ENCODE measurements at regions not wholly inside any gene's neighbourhood (a gene's known extent, or its start where the extent isn't known, plus 50 kb on each side); places are given as distances from the start of the nearest gene placed in this dataset.

DNA sequence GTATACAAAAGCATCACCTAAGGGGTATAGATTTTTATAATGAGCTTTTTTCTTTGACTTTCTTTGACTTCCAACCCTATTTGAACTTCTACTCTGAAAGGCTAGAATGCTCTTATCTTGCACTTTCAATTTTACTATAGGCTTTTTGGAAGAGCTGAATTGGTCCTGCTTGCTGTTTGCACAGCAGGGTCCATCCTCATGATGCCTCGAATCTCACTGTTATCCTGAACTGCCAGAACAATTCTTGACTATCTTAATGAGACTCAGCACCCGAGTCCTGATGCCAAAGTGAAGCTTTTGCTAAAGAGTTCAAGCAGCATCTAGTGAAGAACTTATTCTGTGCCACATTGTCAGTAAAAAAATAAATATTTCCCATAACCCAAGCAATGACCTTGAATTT is 488.3 kb upstream of the ANO5 start:
- no peak overlapping the region for H3K27ac ChIP-seq
- no peak for DNase-seq (ENCODE audit: low spot score)
- TF ChIP-seq, protein P1, sequence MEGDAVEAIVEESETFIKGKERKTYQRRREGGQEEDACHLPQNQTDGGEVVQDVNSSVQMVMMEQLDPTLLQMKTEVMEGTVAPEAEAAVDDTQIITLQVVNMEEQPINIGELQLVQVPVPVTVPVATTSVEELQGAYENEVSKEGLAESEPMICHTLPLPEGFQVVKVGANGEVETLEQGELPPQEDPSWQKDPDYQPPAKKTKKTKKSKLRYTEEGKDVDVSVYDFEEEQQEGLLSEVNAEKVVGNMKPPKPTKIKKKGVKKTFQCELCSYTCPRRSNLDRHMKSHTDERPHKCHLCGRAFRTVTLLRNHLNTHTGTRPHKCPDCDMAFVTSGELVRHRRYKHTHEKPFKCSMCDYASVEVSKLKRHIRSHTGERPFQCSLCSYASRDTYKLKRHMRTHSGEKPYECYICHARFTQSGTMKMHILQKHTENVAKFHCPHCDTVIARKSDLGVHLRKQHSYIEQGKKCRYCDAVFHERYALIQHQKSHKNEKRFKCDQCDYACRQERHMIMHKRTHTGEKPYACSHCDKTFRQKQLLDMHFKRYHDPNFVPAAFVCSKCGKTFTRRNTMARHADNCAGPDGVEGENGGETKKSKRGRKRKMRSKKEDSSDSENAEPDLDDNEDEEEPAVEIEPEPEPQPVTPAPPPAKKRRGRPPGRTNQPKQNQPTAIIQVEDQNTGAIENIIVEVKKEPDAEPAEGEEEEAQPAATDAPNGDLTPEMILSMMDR (conservative IDR thresholded peaks at IDR 0.05; ENCODE audit: low read depth): no peak
- POLR2A ChIA-PET (ENCODE audit: low non-redundant PET): no interaction called here
- CTCF ChIA-PET: no interaction called here

DNA sequence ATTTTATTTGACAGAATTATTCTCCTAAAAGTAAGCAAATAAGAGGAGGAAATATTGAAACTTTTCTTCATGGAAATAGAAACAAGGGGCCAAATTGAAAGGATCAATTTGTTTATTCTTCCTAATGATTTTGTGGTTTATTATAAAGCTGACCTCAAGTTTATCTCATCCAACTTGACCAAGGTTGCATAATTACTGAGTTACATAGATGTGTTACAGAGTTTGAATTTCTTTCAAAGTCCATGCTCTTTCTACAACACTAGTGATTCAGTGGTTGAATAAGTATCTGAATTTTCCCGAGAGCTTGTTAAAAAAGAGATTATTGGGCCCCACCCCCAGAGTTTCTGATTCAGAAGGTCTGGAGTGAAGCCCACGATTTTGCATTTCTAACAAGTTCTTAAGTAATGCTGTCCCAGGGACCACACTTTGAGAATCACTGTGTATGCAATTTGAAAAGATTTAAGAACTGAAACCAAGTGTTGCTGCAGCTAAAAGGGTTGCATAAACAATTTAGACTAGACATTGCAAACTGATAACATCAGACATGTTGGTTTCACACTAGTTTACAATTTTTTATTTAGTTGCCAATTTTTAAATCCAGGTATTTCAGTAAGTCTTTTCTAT is 485.7 kb upstream of the ANO5 start:
- CTCF ChIA-PET: no interaction called here
- POLR2A ChIA-PET (ENCODE audit: low non-redundant PET): no interaction called here
- no peak overlapping the region for H3K27ac ChIP-seq
- no peak for DNase-seq (ENCODE audit: low spot score)
- TF ChIP-seq, protein P1 (conservative IDR thresholded peaks at IDR 0.05; ENCODE audit: low read depth): no peak

DNA sequence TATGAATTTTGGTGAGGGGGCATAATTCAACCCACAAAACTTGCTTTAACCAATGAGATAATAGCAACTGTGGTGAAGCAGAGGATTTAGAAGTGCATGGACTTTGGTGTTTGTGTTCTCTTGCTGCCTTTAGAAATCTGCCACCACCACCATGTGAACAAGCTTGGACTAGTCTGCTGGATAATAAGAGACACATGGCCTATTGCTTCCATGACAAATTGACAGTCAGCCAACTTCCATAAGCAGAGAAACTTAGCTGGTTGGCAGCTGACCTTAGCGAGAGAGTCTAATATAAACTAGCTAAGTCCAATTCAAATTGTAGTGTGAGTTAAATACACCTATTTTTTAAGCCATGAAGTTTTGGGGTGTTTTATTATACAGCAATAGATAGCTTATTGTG is 482.1 kb upstream of the ANO5 start:
- POLR2A ChIA-PET (ENCODE audit: low non-redundant PET): no interaction called here
- CTCF ChIA-PET: interaction anchor here (0.6 kb wide), 1 partner anchor 163 kb away, joined by 3 read pairs; no protein-coding TSS in a partner anchor
- DNase-seq (ENCODE audit: low spot score): no peak
- TF ChIP-seq, protein P1 (conservative IDR thresholded peaks at IDR 0.05; ENCODE audit: low read depth): no peak
- H3K27ac ChIP-seq: no peak overlapping the region

DNA sequence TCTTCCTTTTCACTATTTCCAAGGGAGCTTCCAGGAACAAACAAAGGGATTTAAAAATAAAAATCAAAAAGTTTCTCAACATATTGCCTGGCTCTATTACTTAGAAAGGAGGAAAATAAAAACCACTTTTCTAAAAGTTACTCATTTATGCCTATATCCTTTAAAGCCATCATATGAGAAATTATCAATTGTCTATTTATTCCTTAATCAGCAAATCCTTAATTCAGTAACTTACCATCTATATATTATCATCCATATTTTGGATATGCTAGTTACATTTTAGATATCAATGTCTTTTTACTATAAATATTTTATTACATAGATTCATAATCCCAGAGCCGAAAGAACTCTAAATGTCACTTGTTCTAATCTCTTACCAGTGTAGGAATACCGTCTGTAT is 481.5 kb upstream of the ANO5 start:
- TF ChIP-seq, protein P1 (conservative IDR thresholded peaks at IDR 0.05; ENCODE audit: low read depth): no peak
- no peak for DNase-seq (ENCODE audit: low spot score)
- H3K27ac ChIP-seq: no peak overlapping the region
- ChIA-PET POLR2A (ENCODE audit: low non-redundant PET) (no interaction called here), CTCF (interaction anchor here (0.6 kb wide), 1 partner anchor 164 kb away, joined by 3 read pairs; no protein-coding TSS in a partner anchor)

DNA sequence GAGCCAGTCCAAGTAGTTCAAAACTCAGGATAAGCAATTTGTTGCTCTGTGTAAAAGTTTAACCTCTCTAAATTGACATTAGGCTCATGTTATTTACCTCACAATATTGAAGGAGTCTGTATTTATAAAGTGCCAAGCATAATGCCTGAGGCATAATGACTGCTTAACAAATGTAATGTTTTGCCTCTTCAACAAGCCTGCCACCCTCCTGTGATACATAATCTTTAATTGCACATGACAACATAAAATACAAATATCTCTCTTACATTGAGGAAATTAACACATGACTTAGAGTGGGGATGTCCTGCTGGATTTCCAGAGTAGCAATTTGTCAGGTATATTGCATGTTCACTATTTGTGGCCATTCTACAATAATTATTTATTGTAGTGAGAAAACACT is 469.2 kb upstream of the ANO5 start:
- TF ChIP-seq, protein P1 (conservative IDR thresholded peaks at IDR 0.05; ENCODE audit: low read depth): no peak
- ChIA-PET POLR2A (ENCODE audit: low non-redundant PET) (no interaction called here), CTCF (no interaction called here)
- DNase-seq (ENCODE audit: low spot score): no peak
- no peak overlapping the region for H3K27ac ChIP-seq

DNA sequence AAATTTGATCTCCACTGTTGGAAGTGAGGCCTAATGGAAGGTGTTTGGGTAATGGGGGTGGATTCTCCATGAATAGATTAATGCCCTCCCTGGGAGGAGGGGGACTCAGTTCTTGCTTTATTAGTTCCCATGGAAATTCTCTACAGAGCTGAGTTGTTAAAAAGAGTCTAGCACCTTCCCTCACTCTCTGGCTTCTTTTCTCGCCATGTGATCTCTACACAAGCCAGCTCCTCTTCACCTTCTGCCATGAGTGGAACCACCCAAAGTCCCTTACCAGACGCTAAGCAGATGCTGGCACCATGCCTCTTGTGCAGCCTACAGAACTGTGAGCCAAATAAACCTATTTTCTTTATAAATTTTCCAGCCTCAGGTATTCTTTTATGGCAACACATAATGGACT is 465.8 kb upstream of the ANO5 start:
- no peak overlapping the region for H3K27ac ChIP-seq
- no peak for DNase-seq (ENCODE audit: low spot score)
- ChIA-PET POLR2A (ENCODE audit: low non-redundant PET) (no interaction called here), CTCF (no interaction called here)
- TF ChIP-seq, protein P1 (conservative IDR thresholded peaks at IDR 0.05; ENCODE audit: low read depth): no peak

Data from RWPE1 (cell line).